Kidney epithelial cell (primary cell): ENCODE measurements at regions not wholly inside any gene's neighbourhood (a gene's known extent, or its start where the extent isn't known, plus 50 kb on each side); places are given as distances from the start of the nearest gene placed in this dataset.
A peak's percentile ranks its signal among the peaks of the same experiment; 100 is the strongest.

Experiments used
- DNase-seq: peaks from one replicate; pipeline ENCODE4 v3.0.0-alpha.2; 2010; ENCODE audit warnings: low read depth
- H3K27me3 ChIP-seq: 2 replicates; pipeline ENCODE4 v1.6.0; 2011; ENCODE audit warnings: low read length; ENCODE audit not compliant: control insufficient read depth, insufficient read depth
- H3K36me3 ChIP-seq: 2 replicates; pipeline ENCODE4 v1.5.1; 2011; ENCODE audit warnings: low read length; ENCODE audit not compliant: control insufficient read depth, insufficient read depth
- H3K4me3 ChIP-seq: 2 replicates; pipeline ENCODE4 v1.5.1; 2011; ENCODE audit warnings: low read depth, mild to moderate bottlenecking, control low read depth, low read length
- TF ChIP-seq, protein P1 (sequence below): IDR thresholded peaks from 2 replicates; pipeline ENCODE4 v1.5.1; 2011; ENCODE audit warnings: mild to moderate bottlenecking, moderate library complexity, low read length, control low read depth, inconsistent platforms; ENCODE audit not compliant: insufficient read depth, poor library complexity, severe bottlenecking

DNA sequence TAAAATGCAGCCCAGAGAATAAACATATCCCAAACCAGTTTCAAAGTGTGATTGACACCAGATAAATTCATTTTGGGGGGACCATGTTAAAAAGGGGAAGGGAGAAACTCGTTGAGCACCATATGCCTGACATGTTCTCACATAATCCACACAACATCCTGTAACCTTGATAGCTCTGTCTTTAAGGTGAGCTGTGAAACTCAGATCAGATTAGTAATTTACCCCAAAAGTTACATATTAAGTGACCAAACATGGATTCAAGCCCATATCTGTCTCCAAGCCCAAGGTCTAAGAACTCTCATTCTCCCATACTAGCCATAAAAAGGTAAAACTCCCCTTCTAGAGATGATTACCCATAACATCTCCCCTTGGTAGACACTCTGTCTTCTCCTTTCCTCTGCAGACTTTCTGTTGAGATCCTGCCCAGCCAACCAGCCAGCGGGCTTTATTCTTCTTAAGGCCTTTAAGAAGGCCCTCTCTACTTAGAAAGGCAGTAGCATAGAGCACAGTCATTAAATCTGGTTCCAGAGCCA is 150.7 kb downstream of the CCDC34 start:
- H3K4me3 ChIP-seq, result no peak overlapping the region

DNA sequence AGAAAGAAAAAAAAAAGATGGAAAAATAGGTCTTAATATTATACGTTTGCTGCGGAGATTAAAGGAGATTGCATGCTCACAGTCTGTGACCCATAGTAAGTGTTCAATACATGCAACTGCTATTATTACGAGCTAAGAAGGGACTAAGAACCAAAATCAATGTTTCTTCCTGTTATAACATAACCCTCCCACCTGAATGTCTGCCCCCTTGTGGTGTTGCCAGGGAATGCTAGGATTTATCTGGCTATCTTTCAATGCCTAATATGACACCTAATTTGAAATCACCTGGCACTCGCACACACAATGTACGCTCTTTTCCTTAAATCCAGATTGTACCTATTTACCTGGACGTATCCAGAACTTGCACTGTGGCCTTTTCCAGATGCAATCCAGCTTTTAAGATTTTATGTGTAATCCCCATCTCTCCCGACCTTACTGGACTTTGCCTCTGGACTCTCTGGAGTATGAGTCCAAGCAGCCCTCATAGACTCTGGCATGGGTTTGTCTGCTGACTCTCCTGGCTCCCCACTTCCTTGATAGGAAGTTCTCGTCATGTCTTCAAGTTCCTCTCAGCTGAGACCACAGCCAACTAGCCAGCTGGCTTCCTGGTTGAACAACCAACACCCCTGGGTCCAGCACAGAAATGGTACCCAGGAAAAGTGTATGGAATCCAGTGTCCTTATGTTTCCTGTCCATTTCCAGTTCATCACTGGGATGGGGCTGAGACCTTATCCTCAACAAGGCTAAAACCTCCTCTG is 151.5 kb downstream of the CCDC34 start:
- no peak overlapping the region for H3K4me3 ChIP-seq
- no peaks in the 10 kb centered on the region for H3K27me3 ChIP-seq
- H3K36me3 ChIP-seq, result no peaks in the 10 kb centered on the region
- TF ChIP-seq, protein P1, sequence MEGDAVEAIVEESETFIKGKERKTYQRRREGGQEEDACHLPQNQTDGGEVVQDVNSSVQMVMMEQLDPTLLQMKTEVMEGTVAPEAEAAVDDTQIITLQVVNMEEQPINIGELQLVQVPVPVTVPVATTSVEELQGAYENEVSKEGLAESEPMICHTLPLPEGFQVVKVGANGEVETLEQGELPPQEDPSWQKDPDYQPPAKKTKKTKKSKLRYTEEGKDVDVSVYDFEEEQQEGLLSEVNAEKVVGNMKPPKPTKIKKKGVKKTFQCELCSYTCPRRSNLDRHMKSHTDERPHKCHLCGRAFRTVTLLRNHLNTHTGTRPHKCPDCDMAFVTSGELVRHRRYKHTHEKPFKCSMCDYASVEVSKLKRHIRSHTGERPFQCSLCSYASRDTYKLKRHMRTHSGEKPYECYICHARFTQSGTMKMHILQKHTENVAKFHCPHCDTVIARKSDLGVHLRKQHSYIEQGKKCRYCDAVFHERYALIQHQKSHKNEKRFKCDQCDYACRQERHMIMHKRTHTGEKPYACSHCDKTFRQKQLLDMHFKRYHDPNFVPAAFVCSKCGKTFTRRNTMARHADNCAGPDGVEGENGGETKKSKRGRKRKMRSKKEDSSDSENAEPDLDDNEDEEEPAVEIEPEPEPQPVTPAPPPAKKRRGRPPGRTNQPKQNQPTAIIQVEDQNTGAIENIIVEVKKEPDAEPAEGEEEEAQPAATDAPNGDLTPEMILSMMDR, result peak; percentile 40
- no peak for DNase-seq

More for the DNA sequence above, 150.7 kb downstream of the CCDC34 start:
- Histone ChIP-seq H3K27me3 (no peaks in the 10 kb centered on the region), H3K36me3 (no peaks in the 10 kb centered on the region)
- TF ChIP-seq, protein P1, result no peak
- no peak for DNase-seq

- TF ChIP-seq, protein P1, result no peak
- no peaks in the 10 kb centered on the region for H3K27me3 ChIP-seq
- no peak overlapping the region for H3K4me3 ChIP-seq
- H3K36me3 ChIP-seq, result no peaks in the 10 kb centered on the region
- DNase-seq, result no peak
Observed at GRCh38 chr11:27210531-27210930, 152.5 kb downstream of the CCDC34 start.

DNA sequence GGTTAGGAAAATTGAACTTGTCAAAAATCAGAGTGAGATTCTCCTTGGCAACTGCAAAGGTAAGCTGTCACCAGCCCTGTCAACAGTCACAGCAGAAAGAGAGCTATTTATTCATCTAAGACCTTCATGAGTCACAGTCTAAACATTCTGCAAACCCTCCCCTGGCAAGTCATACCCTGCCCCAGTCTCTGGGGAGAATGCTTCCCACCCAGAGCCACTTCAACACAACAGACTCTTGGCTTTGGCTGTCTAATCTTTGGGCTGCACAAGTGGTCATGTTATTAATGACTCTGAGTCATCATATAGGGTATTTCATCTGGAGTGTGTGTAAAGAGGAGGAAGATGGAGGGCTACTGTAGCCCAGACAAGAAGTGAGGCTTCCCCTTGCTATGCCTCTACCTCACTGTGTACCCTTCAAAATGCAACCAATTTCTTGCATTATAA is 153.4 kb downstream of the CCDC34 start:
- peak; percentile 96 for DNase-seq
- no peaks in the 10 kb centered on the region for H3K27me3 ChIP-seq
- H3K36me3 ChIP-seq, result no peaks in the 10 kb centered on the region
- TF ChIP-seq, protein P1, result no peak
- no peak overlapping the region for H3K4me3 ChIP-seq

DNA sequence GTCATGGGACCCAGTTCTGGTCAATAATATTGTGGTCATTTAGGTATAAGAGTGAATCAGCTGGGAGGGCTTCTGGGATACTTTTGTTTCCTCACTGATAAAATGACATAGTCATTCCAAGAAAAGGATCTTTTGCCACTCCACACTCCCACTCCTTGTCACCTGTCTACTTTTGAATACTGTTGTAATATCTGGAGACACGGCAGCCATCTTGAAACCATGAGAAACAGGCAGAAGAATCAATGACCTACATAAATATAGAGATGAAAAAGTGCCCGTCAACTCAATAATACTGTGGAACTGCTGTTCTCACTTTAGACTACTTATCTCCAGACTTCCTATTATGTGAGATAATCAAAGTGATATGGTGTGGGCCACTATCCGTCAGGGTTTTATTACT is 154.2 kb downstream of the CCDC34 start:
- TF ChIP-seq, protein P1, result no peak
- DNase-seq, result no peak
- H3K36me3 ChIP-seq, result no peaks in the 10 kb centered on the region
- no peak overlapping the region for H3K4me3 ChIP-seq
- no peaks in the 10 kb centered on the region for H3K27me3 ChIP-seq
